BJ (cell line): ENCODE measurements at regions not wholly inside any gene's neighbourhood (a gene's known extent, or its start where the extent isn't known, plus 50 kb on each side); places are given as distances from the start of the nearest gene placed in this dataset.

Source experiments
- CTCF ChIA-PET: fragments of 350-600 bp; formaldehyde crosslinking; extraction: SDS; loops from one replicate; lab custom pipeline; 2021; ENCODE audit warnings: antibody characterized with exemption, inconsistent platforms; lab: Yijun Ruan, JAX
- POLR2A ChIA-PET: fragments of 300-600 bp; sonication (Branson Sonifier 250); formaldehyde crosslinking; extraction: SDS; loops from one replicate; lab custom pipeline; 2021; ENCODE audit warnings: antibody characterized with exemption; lab: Charles Lee
- DNase-seq: peaks from one replicate; pipeline ENCODE4 v3.0.0-alpha.2; 2011; ENCODE audit warnings: low read depth
- H3K27me3 ChIP-seq: 2 replicates; pipeline ENCODE4 v1.6.0; 2011; ENCODE audit warnings: low read length; ENCODE audit not compliant: control insufficient read depth, insufficient read depth
- H3K36me3 ChIP-seq: 2 replicates; pipeline ENCODE4 v1.5.1; 2011; ENCODE audit warnings: low read length; ENCODE audit not compliant: control insufficient read depth, insufficient read depth
- H3K4me3 ChIP-seq: 2 replicates; pipeline ENCODE4 v1.5.1; 2011; ENCODE audit warnings: low read depth, mild to moderate bottlenecking, control low read depth, low read length
- TF ChIP-seq, protein P1 (sequence below): IDR thresholded peaks from 2 replicates; pipeline ENCODE4 v1.5.1; 2011; ENCODE audit warnings: low read depth, mild to moderate bottlenecking, control low read depth, inconsistent platforms, low read length, moderate library complexity; ENCODE audit not compliant: insufficient read depth

DNA sequence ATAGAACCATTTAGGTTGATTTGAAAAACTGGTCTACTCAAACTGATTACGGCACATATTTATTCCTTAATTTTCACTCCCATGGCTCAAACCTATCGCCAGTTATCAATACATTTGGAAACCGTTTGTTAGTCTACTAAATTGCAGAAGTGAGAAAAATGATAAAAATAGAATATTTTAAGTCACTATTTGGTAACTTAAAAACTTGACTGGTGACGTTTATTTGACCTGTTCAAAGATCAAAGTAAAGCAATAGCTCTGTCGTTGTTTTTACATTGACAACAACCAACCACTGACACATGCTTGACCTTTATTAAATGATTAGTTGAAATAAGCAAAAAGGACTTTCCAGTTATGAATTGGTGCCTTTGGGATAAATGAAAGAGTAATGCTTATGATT lies 402.9 kb upstream of the MAP3K7 start:
- no peak for DNase-seq
- Histone ChIP-seq H3K36me3 (no peaks in the 10 kb centered on the region), H3K4me3 (no peak overlapping the region), H3K27me3 (no peaks in the 10 kb centered on the region)
- ChIA-PET POLR2A (no interaction called here), CTCF (no interaction called here)
- TF ChIP-seq, protein P1, sequence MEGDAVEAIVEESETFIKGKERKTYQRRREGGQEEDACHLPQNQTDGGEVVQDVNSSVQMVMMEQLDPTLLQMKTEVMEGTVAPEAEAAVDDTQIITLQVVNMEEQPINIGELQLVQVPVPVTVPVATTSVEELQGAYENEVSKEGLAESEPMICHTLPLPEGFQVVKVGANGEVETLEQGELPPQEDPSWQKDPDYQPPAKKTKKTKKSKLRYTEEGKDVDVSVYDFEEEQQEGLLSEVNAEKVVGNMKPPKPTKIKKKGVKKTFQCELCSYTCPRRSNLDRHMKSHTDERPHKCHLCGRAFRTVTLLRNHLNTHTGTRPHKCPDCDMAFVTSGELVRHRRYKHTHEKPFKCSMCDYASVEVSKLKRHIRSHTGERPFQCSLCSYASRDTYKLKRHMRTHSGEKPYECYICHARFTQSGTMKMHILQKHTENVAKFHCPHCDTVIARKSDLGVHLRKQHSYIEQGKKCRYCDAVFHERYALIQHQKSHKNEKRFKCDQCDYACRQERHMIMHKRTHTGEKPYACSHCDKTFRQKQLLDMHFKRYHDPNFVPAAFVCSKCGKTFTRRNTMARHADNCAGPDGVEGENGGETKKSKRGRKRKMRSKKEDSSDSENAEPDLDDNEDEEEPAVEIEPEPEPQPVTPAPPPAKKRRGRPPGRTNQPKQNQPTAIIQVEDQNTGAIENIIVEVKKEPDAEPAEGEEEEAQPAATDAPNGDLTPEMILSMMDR: no peak

DNA sequence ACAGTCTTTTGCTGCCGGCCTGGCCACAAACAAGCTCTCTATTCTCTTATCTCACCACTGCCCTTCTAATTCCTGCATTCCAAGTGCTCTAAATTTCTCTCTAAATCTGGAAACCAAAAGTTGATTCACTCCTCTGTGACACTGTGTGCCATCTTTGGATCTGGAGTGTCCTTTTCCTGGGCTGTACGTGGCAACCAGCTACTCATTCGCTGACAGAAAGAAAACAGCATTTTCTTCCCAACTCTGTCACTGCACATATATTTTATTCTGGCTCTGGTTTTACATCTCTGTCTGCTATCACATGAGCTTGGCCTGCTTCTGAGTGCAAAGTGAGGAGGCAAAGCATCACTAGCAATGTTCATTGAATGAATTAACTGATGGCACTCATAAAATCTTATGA lies 397.2 kb upstream of the MAP3K7 start:
- no peak for DNase-seq
- TF ChIP-seq, protein P1: no peak
- CTCF ChIA-PET: no interaction called here

DNA sequence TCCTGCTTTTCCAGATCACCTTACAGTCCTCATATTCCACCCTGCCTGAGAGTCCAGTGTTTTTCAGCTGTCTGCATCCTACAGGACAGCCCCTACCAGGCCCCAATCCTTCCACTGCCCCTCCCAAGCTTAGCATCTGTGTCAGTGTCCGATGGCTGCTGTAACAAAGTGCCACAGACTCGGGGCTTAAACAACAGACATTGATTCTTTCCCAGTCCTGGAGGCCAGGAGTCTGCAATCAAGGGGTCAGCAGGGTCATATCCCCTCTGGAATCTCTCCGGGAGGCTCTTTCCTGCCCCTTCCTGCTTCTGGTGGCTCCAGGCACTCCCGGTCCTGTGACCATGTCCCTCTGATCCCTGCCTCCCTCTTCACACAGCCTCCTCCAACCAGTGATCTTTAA lies 396.6 kb upstream of the MAP3K7 start:
- ChIA-PET CTCF (no interaction called here), POLR2A (no interaction called here)
- no peaks in the 10 kb centered on the region for H3K36me3 ChIP-seq
- TF ChIP-seq, protein P1: no peak
- no peak for DNase-seq
- H3K4me3 ChIP-seq: no peak overlapping the region
- no peaks in the 10 kb centered on the region for H3K27me3 ChIP-seq

More for the DNA sequence above, 397.2 kb upstream of the MAP3K7 start:
- H3K27me3 ChIP-seq: no peaks in the 10 kb centered on the region
- H3K4me3 ChIP-seq: no peak overlapping the region
- no peaks in the 10 kb centered on the region for H3K36me3 ChIP-seq
- POLR2A ChIA-PET: no interaction called here

DNA sequence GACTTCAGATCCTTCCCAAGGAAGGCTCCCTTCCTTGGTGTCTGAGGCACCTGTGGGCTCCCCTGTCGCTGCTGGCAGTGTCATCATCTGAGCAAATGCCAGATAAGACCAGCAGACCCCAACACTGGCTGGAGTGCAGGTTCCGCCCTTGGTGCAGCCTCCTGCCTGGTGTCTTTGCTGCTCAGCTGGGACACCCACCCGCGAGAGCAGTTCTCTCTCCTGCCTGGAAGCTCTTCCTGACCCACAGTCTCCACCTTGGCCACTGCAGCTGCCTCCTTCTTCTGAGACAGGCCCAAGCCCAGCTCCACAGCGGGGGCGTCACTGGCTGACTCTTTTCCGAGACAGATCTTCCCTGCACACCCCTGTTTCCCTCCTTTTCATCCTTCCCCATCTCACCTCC lies 395.7 kb upstream of the MAP3K7 start:
- POLR2A ChIA-PET: no interaction called here
- DNase-seq: no peak
- CTCF ChIA-PET: no interaction called here
- no peaks in the 10 kb centered on the region for H3K36me3 ChIP-seq
- TF ChIP-seq, protein P1: no peak
- H3K27me3 ChIP-seq: no peaks in the 10 kb centered on the region
- no peak overlapping the region for H3K4me3 ChIP-seq

DNA sequence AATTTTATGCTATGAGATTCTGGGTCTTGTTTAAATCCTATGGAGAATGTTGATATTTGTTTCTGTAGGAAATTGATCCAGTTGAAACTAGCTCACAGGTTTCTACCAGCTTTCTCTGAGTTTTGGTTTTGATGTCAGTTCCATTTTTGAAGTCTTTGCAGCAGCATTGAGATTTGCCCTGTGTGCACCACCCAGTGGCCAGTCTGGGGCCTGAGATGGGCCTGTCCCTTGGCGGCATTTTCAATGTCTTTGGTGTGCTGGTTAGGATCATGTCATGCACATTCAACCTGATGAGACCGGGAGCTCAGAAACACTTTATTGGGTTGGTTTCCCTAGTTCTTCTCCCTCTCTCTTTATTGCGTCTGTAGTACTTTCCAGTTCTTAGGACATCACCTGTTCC lies 395.2 kb upstream of the MAP3K7 start:
- ChIA-PET POLR2A (no interaction called here), CTCF (no interaction called here)
- Histone ChIP-seq H3K36me3 (no peaks in the 10 kb centered on the region), H3K27me3 (no peaks in the 10 kb centered on the region), H3K4me3 (no peak overlapping the region)
- no peak for DNase-seq
- TF ChIP-seq, protein P1: no peak
